Smooth muscle cell (in vitro differentiated cells): ENCODE measurements at regions not wholly inside any gene's neighbourhood (a gene's known extent, or its start where the extent isn't known, plus 50 kb on each side); places are given as distances from the start of the nearest gene placed in this dataset.

Experiments
- DNase-seq: peaks from one replicate; lab custom pipeline; 2025; ENCODE audit not compliant: unreplicated experiment; lab: John Stamatoyannopoulos, UW
- H2AFZ ChIP-seq: fragments of 200-600 bp; sonication (generic); 2 replicates; pipeline ENCODE4 v1.6.0; 2016; ENCODE audit warnings: antibody characterized with exemption, low read depth, mild to moderate bottlenecking
- H3F3A ChIP-seq: fragments of 200-600 bp; sonication (generic); 2 replicates; pipeline ENCODE4 v1.6.0; 2017; ENCODE audit warnings: antibody characterized with exemption, low read depth
- H3K27ac ChIP-seq: fragments of 200-600 bp; sonication (generic); 2 replicates; pipeline ENCODE4 v1.5.1; 2016; ENCODE audit warnings: low read depth, mild to moderate bottlenecking
- H3K27me3 ChIP-seq: fragments of 200-600 bp; sonication (generic); 2 replicates; pipeline ENCODE4 v1.6.1; 2016; ENCODE audit warnings: low read depth, mild to moderate bottlenecking
- H3K36me3 ChIP-seq: fragments of 200-600 bp; sonication (generic); 2 replicates; pipeline ENCODE4 v1.5.1; 2016; ENCODE audit warnings: low read depth
- H3K4me1 ChIP-seq: fragments of 200-600 bp; sonication (generic); 2 replicates; pipeline ENCODE4 v1.5.1; 2016; ENCODE audit warnings: low read depth
- H3K4me2 ChIP-seq: fragments of 200-600 bp; sonication (generic); 2 replicates; pipeline ENCODE4 v1.6.0; 2016; ENCODE audit warnings: mild to moderate bottlenecking
- H3K4me3 ChIP-seq: fragments of 200-600 bp; sonication (generic); 2 replicates; pipeline ENCODE4 v1.5.1; 2016; ENCODE audit warnings: mild to moderate bottlenecking
- H3K79me2 ChIP-seq: fragments of 200-600 bp; sonication (generic); 2 replicates; pipeline ENCODE4 v1.6.0; 2016; ENCODE audit warnings: low read depth, mild to moderate bottlenecking
- H3K9ac ChIP-seq: fragments of 200-600 bp; sonication (generic); 2 replicates; pipeline ENCODE4 v1.6.0; 2016; ENCODE audit warnings: low read depth
- H3K9me3 ChIP-seq: fragments of 200-600 bp; sonication (generic); replicated peaks from 2 replicates; pipeline ENCODE4 v1.5.1; 2016; ENCODE audit warnings: low read depth
- H4K20me1 ChIP-seq: fragments of 200-600 bp; sonication (generic); 2 replicates; pipeline ENCODE4 v1.6.0; 2016; ENCODE audit warnings: low read depth
- WGBS: methylation state at CpG from one replicate; pipeline ENCODE4 v1.1.7; 2016; ENCODE audit warnings: low lambda C conversion rate; 5-methylcytosine and 5-hydroxymethylcytosine counted together
- TF ChIP-seq, protein P1 (sequence below): fragments of 200-600 bp; sonication (generic); IDR thresholded peaks from 2 replicates; pipeline ENCODE4 v1.5.1; 2017; ENCODE audit warnings: borderline replicate concordance, mild to moderate bottlenecking, antibody characterized with exemption; ENCODE audit not compliant: insufficient read depth, poor library complexity, severe bottlenecking

- H3K4me2 ChIP-seq, result no peak overlapping the region
- DNase-seq, result no peak
Measured at GRCh38 chr4:53651156-53651735, 60.0 kb upstream of the LNX1 start.

GRCh38 chr4:53649357-53649756 is 58.1 kb upstream of the LNX1 start:
- H3K4me1 ChIP-seq, result peaks cover 8% of the 10 kb centered on the region

More at GRCh38 chr4:53651156-53651735, 60.0 kb upstream of the LNX1 start:
- Histone ChIP-seq H3F3A (no peaks in the 10 kb centered on the region), H4K20me1 (no peaks in the 10 kb centered on the region), H3K79me2 (no peaks in the 10 kb centered on the region), H3K4me1 (peaks cover 8% of the 10 kb centered on the region), H3K27ac (no peak overlapping the region), H2AFZ (no peak overlapping the region), H3K4me3 (no peak overlapping the region), H3K27me3 (no peaks in the 10 kb centered on the region), H3K9ac (no peak overlapping the region), H3K9me3 (no peaks in the 10 kb centered on the region), H3K36me3 (no peaks in the 10 kb centered on the region)
- TF ChIP-seq, protein P1, sequence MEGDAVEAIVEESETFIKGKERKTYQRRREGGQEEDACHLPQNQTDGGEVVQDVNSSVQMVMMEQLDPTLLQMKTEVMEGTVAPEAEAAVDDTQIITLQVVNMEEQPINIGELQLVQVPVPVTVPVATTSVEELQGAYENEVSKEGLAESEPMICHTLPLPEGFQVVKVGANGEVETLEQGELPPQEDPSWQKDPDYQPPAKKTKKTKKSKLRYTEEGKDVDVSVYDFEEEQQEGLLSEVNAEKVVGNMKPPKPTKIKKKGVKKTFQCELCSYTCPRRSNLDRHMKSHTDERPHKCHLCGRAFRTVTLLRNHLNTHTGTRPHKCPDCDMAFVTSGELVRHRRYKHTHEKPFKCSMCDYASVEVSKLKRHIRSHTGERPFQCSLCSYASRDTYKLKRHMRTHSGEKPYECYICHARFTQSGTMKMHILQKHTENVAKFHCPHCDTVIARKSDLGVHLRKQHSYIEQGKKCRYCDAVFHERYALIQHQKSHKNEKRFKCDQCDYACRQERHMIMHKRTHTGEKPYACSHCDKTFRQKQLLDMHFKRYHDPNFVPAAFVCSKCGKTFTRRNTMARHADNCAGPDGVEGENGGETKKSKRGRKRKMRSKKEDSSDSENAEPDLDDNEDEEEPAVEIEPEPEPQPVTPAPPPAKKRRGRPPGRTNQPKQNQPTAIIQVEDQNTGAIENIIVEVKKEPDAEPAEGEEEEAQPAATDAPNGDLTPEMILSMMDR, result no peak
- 83% methylated on average over 7 of the region's 7 CpGs for WGBS

GRCh38 chr4:53647547-53647946 is 56.3 kb upstream of the LNX1 start:
- 93% methylated on average over 5 of the region's 5 CpGs for WGBS

More at GRCh38 chr4:53649357-53649756, 58.1 kb upstream of the LNX1 start:
- 95% methylated on average over 2 of the region's 2 CpGs for WGBS
- no peak overlapping the region for H3K9ac ChIP-seq
- no peaks in the 10 kb centered on the region for H3K79me2 ChIP-seq
- no peaks in the 10 kb centered on the region for H4K20me1 ChIP-seq
- H2AFZ ChIP-seq, result no peak overlapping the region
- H3K4me3 ChIP-seq, result no peak overlapping the region
- H3K9me3 ChIP-seq, result no peaks in the 10 kb centered on the region
- H3K4me2 ChIP-seq, result no peak overlapping the region
- H3K27ac ChIP-seq, result no peak overlapping the region
- no peaks in the 10 kb centered on the region for H3K27me3 ChIP-seq
- H3F3A ChIP-seq, result no peaks in the 10 kb centered on the region
- TF ChIP-seq, protein P1, result no peak
- H3K36me3 ChIP-seq, result no peaks in the 10 kb centered on the region
- no peak for DNase-seq

More at GRCh38 chr4:53647547-53647946, 56.3 kb upstream of the LNX1 start:
- Histone ChIP-seq H3K36me3 (no peaks in the 10 kb centered on the region), H2AFZ (no peak overlapping the region), H3K27me3 (no peaks in the 10 kb centered on the region), H3K9me3 (no peaks in the 10 kb centered on the region), H3K4me2 (no peak overlapping the region), H4K20me1 (no peaks in the 10 kb centered on the region), H3K4me1 (no peaks in the 10 kb centered on the region), H3K27ac (no peak overlapping the region), H3K79me2 (no peaks in the 10 kb centered on the region), H3K9ac (no peak overlapping the region), H3K4me3 (no peak overlapping the region), H3F3A (no peaks in the 10 kb centered on the region)
- TF ChIP-seq, protein P1, result no peak
- DNase-seq, result no peak
